ENCODE measurements at regions not wholly inside any gene's neighbourhood (a gene's known extent, or its start where the extent isn't known, plus 50 kb on each side); places are given as distances from the start of the nearest gene placed in this dataset.

GRCh38 chr5:2288968-2289367 lies 406.2 kb upstream of the IRX4 start:
- no peaks in the 10 kb centered on the region for H3K27me3 ChIP-seq (ENCODE audit: insufficient read depth in 3 of 3, low read length in 2 of 3)

DNA sequence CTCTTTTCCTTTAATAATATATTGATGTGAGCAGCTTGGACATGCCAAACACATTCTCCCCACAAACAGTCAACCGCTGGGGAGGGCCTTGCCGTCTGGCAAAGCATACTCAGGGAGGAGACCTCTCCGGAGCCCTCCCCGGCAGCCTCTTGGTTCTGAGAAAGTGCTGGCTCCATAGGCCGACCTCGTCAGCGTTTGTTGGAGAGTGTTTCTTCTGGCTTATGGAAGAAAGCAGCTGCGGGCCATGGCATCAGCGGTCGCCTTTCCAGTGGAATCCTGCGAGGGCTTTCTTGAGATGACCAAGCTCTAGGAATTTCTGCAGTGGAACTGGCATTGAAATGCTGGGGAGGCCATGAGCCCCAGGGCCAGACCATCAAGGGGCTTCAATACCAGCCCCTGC lies 405.7 kb upstream of the IRX4 start:
- TF ChIP-seq CTCF (IDR thresholded peaks at IDR 0.05), result no peak
- no peak overlapping the region for H3K4me3 ChIP-seq
- DNase-seq (no peak), ATAC-seq (no peak)
- 61 to 75% (median 63%) methylated on average over 11 of the region's 11 CpGs for WGBS, 3 donors
- intact Hi-C loops (cut with DNase I), result no loop called here
- no peaks in the 10 kb centered on the region for H3K36me3 ChIP-seq (ENCODE audit: insufficient read depth in 1 of 2, low read depth in 1 of 2)
- H3K27me3 ChIP-seq (ENCODE audit: insufficient read depth in 3 of 3, low read length in 2 of 3), result no peaks in the 10 kb centered on the region
- H3K9me3 ChIP-seq, result no peaks in the 10 kb centered on the region
- H3K27ac ChIP-seq, result no peak overlapping the region
- H3K4me1 ChIP-seq, result no peaks in the 10 kb centered on the region

More at GRCh38 chr5:2288968-2289367, 406.2 kb upstream of the IRX4 start:
- Histone ChIP-seq H3K9me3 (no peaks in the 10 kb centered on the region), H3K36me3 (ENCODE audit: insufficient read depth in 1 of 2, low read depth in 1 of 2) (no peaks in the 10 kb centered on the region), H3K4me1 (no peaks in the 10 kb centered on the region), H3K27ac (no peak overlapping the region), H3K4me3 (no peak overlapping the region)
- no peak for TF ChIP-seq CTCF (IDR thresholded peaks at IDR 0.05)
- WGBS, 3 donors, result 77 to 90% (median 84%) methylated on average over 16 of the region's 16 CpGs
- intact Hi-C loops (cut with DNase I), result no loop called here
- DNase-seq (no peak), ATAC-seq (no peak)

GRCh38 chr5:2286250-2286649 lies 403.5 kb upstream of the IRX4 start:
- ATAC-seq (no peak), DNase-seq (no peak)
- no peaks in the 10 kb centered on the region for H3K4me1 ChIP-seq
- H3K27ac ChIP-seq, result no peak overlapping the region
- no peaks in the 10 kb centered on the region for H3K9me3 ChIP-seq
- TF ChIP-seq CTCF (IDR thresholded peaks at IDR 0.05), result no peak
- intact Hi-C loops (cut with DNase I), result no loop called here
- no peak overlapping the region for H3K4me3 ChIP-seq
- H3K36me3 ChIP-seq (ENCODE audit: insufficient read depth in 1 of 2, low read depth in 1 of 2), result no peaks in the 10 kb centered on the region
- no peaks in the 10 kb centered on the region for H3K27me3 ChIP-seq (ENCODE audit: insufficient read depth in 3 of 3, low read length in 2 of 3)
- WGBS, 3 donors, result 77 to 87% (median 85%) methylated on average over 7 of the region's 7 CpGs

- 78 to 86% (median 83%) methylated on average over 8 of the region's 8 CpGs for WGBS, 3 donors
- DNase-seq (no peak), ATAC-seq (no peak)
- no peak for TF ChIP-seq CTCF (IDR thresholded peaks at IDR 0.05)
- Histone ChIP-seq H3K36me3 (ENCODE audit: insufficient read depth in 1 of 2, low read depth in 1 of 2) (no peaks in the 10 kb centered on the region), H3K4me1 (no peaks in the 10 kb centered on the region), H3K4me3 (no peak overlapping the region), H3K27me3 (ENCODE audit: insufficient read depth in 3 of 3, low read length in 2 of 3) (no peaks in the 10 kb centered on the region), H3K9me3 (no peaks in the 10 kb centered on the region), H3K27ac (no peak overlapping the region)
- intact Hi-C loops (cut with DNase I), result no loop called here
These were observed 402.0 kb upstream of the IRX4 start for GRCh38 chr5:2284678-2285077.

DNA sequence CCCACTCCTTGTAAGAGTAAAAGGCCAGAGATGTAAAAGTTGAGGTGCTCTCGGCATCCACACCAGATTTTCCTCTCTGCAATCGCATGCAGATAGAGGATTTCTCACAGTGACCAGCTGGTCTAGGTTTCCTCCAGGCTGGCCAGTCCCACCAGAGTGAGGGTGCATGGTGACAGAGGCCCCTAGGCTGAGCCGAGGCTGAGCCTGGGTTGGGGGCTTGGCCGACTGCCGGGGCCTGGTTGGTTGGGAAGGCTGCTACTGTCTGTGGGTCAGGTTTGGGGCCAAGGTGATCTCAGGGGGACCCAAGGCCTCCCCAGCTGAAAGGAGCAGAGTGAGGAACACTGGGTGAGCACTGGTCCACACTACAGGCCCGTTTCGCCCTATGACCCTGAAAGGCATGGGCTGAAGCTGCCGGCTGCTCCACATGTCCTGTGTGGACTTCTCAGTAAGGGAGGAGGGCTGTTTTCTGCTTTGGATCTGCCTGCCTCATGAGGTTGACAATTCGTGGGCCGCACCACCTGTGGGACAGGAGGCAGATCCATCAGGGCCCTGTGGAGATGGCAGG lies 400.8 kb upstream of the IRX4 start:
- Histone ChIP-seq H3K27ac (no peak overlapping the region), H3K4me1 (no peaks in the 10 kb centered on the region), H3K27me3 (ENCODE audit: insufficient read depth in 3 of 3, low read length in 2 of 3) (no peaks in the 10 kb centered on the region), H3K9me3 (no peaks in the 10 kb centered on the region), H3K4me3 (no peak overlapping the region), H3K36me3 (ENCODE audit: insufficient read depth in 1 of 2, low read depth in 1 of 2) (no peaks in the 10 kb centered on the region)
- ATAC-seq (no peak), DNase-seq (no peak)
- intact Hi-C loops (cut with DNase I), result no loop called here
- no peak for TF ChIP-seq CTCF (IDR thresholded peaks at IDR 0.05)
- WGBS, 3 donors, result 84 to 91% (median 89%) methylated on average over 10 of the region's 10 CpGs
